GM21825 (cell line): ENCODE measurements at regions not wholly inside any gene's neighbourhood (a gene's known extent, or its start where the extent isn't known, plus 50 kb on each side); places are given as distances from the start of the nearest gene placed in this dataset.

Source experiments
- ATAC-seq: cut with Tn5 transposase; IDR thresholded peaks from one replicate; pipeline ENCODE4 v1.9.1; 2021; ENCODE audit warnings: mild to moderate bottlenecking, moderate library complexity; ENCODE audit not compliant: unreplicated experiment

GRCh38 chr16:76162046-76162445 is 115.2 kb upstream of the CNTNAP4 start:
- ATAC-seq, result no peak

DNA sequence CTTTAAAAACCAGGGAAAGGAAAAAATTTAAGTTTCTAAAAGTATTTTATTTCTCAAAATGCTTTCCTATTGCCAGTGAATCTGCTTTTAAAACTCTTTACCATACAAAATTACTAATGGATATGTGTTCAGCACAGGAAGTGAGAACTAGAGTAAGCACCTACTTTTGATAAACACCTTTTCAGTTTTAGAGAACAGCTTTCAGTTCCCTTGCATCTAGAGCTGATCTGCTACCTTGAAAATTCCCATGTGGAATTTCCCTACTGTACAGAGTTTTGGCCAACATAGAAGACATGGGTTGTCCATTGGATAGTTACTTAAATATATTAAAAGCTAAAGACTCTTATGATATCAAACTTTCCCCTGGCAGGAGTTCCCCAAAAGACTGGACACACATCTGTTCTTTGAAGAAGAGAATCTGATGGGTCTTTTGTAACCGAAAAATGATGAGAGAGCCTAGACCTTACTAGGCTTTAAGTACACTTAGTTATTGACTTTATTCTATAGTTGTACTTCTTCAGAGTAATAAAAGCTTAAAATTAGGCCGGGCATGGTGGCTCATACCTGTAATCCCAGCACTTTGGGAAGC is 112.1 kb upstream of the CNTNAP4 start:
- no peak for ATAC-seq

DNA sequence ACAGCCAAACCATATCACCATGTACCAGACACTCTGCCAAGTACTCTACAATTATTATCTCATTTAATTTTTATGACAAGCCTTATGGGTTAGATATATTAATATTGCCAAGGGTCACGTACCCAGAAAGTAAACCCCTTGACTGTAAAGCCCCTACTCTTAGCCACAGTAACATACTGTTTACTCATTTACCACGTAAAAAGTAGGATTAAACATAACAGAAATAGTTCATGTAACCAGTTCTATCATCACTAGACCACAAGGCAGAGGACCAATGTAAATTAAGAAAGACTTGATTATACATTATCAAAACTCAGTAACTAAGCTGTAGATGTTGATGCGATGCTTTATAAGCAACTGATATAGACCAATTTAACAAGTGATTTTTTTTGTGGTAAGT is 101.5 kb upstream of the CNTNAP4 start:
- ATAC-seq, result no peak

- ATAC-seq, result peak; percentile 52
Observed at GRCh38 chr16:76176153-76176552, 101.0 kb upstream of the CNTNAP4 start.

DNA sequence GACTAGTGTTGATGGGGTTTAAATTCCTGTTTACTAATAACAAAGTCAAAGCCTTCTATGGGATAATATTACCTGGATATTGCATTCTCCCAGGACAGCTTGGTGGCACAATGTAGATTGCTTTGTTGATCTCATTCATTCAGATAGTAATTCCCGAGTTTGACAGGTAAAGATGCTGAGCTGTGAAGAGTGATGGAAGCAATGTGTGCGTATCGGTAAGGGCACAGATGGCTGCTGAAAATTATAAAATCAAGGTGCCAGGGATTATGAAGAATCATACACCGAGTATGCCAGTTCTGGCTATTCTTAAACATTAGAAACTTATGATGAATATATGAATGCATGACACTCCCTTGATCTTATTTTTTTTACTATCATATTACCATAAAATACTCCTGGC is 100.6 kb upstream of the CNTNAP4 start:
- ATAC-seq, result no peak

DNA sequence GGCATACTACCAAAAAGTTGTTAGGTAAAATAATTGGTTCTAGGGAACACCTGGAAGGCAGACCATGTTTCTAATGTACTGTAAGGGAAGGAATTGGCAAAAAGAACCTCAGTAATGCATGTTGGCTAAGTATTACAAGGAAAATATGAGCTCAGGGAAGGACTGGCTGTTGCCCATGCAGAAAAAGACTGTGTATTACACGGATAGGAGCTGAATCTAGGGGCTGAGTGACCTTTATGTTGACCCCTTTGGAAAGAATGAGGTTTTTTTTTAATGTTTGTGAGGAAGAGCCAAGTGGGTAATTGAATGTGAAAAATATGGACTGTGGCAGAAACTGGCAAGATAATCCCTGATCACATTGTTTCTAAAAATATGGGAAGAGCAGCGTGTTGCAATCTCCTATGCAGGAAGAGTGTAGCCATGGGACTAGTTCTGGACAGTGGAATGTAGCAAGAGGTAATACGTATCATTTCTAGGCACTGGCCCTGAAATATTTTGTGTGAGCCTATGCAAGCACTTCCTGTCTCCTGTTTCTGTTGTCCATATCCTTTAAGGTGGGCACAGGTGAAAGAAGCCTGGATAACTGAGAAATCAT is 95.1 kb upstream of the CNTNAP4 start:
- no peak for ATAC-seq

DNA sequence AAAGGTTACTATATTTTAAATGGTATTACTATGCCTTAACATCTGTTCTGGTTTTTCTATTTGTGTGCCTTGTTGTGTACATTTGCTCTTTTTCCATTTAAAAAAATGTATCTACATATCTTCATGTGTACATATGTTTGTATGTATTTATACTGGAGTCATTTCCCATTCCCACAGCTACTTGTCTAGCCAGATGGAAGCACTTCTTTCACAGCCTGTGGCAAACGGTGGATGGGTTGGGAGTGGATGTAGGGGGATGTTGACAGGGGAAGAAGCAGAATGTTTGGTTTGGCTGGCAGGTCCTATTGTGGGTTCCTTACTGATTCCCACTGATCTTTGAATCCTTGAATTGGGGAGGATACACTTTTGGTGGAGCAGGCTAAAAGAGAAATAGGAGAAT is 93.6 kb upstream of the CNTNAP4 start:
- no peak for ATAC-seq

GRCh38 chr16:76190057-76190456 is 87.1 kb upstream of the CNTNAP4 start:
- ATAC-seq, result no peak

- ATAC-seq, result no peak
Observed at GRCh38 chr16:76190480-76190879, 86.7 kb upstream of the CNTNAP4 start.

DNA sequence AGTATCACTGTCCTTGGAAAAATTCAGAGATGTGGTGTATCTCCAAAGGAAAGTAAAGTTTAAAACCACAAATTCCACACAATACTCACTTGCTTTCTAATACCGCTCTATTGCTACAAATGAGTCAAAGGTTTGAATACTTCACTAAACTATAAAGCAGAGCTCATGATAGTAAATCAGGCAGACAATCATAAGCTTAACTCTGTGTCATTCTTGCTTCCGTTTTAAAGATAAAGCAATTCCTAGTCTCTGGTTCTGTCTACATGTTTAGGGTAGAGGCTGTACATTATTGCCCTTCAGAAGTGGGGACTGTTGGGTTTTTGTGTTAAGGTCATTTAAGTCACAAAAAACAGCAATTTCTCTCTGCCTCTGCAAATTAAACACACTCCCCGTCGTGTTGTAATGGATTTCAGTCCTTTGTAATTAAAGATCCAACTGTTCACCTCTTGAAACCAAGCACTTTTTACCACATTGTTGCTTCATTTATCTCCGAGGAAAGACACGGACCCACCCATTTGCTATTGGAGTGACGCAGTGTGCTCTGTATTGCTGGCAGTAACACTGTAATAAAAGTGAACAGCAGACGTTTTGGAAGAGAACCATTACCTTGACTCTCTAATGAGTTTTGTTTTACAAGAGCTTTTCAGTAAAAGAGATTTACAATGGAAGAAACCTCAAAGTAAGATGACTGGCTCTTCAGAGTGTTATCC is 83.1 kb upstream of the CNTNAP4 start:
- ATAC-seq, result no peak

- ATAC-seq, result no peak
Observed at GRCh38 chr16:76194616-76195015, 82.6 kb upstream of the CNTNAP4 start.

- no peak for ATAC-seq
Observed at GRCh38 chr16:76195056-76195455, 82.1 kb upstream of the CNTNAP4 start.

DNA sequence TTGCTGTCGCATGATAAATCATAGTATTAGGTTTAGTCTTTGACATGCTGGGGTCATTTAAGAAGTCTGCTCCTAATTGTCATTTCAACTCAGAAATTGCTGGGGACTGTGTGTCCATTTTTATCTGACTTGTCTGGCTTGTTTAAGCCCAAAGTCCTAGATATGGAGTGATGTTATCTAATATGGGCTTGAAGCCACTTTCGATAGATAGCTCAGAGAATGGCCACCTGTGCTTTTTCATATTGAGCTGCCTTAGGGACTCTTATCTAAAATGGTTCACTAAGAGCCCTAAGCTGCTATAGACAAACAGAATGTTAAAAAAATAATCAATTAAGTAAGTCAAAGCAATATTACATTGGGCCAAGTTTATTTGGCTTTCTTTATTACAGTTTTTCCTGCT is 81.6 kb upstream of the CNTNAP4 start:
- no peak for ATAC-seq

- no peak for ATAC-seq
Observed at GRCh38 chr16:76197900-76198299, 79.3 kb upstream of the CNTNAP4 start.

DNA sequence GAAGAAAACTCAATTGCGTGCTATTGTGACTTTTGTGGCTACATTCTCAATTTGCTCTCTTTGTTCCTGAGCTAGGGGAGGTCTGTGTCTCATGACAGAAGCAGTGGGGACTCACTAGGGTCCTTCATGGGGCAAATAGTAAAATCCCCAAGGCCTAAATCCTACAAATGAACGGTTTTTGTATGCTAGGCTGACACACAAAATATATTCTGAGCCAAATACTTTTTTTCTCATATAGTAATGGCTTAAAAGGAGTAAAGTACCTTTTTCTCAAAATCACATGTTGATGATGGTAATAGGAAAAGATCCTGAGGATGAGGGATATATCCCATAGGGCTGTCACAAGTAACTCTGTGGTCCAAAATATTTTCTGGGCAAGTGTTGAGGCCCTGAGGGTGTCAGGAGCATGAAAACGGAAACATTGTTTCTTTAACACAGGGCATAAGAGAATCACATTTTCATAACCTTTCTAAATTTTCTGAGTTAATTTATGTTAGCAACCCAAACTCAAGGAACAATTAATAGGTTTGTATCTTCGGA is 77.5 kb upstream of the CNTNAP4 start:
- ATAC-seq, result no peak

- ATAC-seq, result no peak
Observed at GRCh38 chr16:76201385-76201784, 75.8 kb upstream of the CNTNAP4 start.

DNA sequence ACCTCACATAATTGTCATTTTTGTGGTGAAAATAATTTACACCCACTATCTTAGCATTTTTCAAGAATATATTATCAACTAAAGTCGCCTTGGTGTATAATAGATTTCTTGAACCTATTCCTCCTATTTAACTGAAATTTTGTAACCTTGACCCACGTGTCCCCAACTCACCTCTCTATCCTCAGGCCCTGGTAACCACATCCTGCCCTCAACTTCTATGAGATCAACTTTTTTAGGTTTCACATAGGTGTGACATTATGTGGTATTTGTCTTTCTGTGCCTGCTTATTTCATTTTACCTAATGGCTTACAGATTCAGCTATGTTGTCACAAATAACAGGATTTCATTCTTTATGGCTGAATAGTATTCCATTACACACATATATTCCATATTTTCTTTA is 73.0 kb upstream of the CNTNAP4 start:
- no peak for ATAC-seq

DNA sequence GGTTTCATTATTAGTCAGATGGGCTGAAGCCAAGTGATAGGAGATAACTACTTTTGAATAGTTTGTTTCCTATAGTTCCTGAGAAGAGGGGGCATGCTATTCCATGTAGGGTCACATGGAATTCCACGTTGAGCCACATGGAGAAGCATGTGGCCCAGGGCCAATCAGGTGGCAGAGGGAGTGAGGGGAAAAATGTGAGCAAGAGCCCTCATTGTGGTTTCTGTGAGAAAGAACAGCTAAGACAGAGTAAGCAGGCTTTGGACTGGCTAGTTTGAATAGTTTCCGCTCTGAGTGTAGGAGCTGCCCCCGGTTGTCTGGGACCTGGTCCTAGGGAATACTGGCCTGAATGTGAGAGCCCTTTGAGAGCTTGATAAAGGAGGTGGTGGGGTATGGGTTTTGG is 69.9 kb upstream of the CNTNAP4 start:
- no peak for ATAC-seq

DNA sequence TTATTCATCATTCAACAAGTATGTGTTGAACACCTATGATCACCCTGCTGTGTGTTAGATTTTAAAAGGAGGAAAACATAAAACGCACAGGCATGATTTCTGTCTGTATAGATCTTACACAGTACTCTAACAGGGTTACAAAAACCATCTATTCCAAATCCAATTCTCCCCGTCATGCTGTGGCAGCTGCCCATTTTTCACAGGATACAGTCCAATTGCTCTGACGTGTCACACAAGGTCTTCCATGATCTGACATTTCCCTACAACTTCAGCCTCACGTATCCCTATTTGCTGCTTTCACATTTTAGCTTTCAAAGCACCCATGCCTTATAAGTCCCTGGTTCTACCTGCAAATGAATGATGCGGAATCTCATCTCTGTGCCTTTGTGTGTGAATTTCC is 67.0 kb upstream of the CNTNAP4 start:
- ATAC-seq, result no peak

DNA sequence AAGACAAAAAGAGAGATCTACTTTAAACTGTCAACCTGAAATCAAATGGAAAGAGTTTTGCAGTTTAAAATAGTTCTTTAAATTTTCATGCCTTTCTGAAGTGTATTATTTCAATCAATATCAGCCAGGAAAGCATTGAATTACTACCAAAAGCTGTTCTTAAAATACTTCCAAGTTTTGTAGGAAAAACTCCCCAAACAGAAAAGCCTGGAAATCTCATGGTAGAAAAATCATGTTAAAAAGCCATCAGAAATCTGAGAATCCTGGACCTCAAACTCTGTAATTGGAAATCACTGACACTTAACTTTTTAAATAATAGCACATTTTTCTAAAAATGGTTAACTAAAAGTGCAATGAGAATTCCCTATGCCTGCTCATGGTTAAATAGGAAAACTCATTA is 63.3 kb upstream of the CNTNAP4 start:
- ATAC-seq, result no peak

DNA sequence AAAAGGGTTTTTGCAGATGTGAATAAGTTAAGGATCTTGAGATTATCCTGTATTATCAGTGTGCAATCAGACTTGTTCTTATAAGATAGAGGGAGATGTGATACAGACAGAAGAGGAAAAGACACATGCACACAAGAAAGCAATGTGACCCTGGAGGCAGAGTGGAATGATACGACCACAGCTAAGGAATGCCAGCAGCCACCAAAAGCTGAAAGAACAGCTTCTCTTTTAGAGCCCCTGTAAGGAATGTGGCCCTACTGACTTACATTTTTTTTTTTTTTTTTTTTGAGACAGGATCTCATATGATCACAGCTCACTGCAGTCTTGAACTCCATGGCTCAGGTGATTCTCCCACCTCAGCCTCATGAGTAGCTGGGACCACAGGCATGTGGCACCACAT is 62.3 kb upstream of the CNTNAP4 start:
- no peak for ATAC-seq

GRCh38 chr16:76222087-76222486 is 55.1 kb upstream of the CNTNAP4 start:
- no peak for ATAC-seq
